ENCODE measurements at regions not wholly inside any gene's neighbourhood (a gene's known extent, or its start where the extent isn't known, plus 50 kb on each side); places are given as distances from the start of the nearest gene placed in this dataset.

- TF ChIP-seq, protein P1, sequence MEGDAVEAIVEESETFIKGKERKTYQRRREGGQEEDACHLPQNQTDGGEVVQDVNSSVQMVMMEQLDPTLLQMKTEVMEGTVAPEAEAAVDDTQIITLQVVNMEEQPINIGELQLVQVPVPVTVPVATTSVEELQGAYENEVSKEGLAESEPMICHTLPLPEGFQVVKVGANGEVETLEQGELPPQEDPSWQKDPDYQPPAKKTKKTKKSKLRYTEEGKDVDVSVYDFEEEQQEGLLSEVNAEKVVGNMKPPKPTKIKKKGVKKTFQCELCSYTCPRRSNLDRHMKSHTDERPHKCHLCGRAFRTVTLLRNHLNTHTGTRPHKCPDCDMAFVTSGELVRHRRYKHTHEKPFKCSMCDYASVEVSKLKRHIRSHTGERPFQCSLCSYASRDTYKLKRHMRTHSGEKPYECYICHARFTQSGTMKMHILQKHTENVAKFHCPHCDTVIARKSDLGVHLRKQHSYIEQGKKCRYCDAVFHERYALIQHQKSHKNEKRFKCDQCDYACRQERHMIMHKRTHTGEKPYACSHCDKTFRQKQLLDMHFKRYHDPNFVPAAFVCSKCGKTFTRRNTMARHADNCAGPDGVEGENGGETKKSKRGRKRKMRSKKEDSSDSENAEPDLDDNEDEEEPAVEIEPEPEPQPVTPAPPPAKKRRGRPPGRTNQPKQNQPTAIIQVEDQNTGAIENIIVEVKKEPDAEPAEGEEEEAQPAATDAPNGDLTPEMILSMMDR (IDR thresholded peaks at IDR 0.05): no peak
- TF ChIP-seq POLR2A (IDR thresholded peaks at IDR 0.05): no peak
Observed at GRCh38 chr1:242839101-242839500, 314.6 kb upstream of the PLD5 start.
